Kidney (tissue), 13 donors: ENCODE measurements at regions not wholly inside any gene's neighbourhood (a gene's known extent, or its start where the extent isn't known, plus 50 kb on each side); places are given as distances from the start of the nearest gene placed in this dataset.
A peak's percentile ranks its signal among the peaks of the same experiment; 100 is the strongest.
"Not testable (repeated sequence)": the region's sequence is repeated elsewhere in the genome, so short reads cannot be mapped to it uniquely, and the experiment has no call there.

Experiments
- DNase-seq, 5 donors: peaks; one replicate each; pipeline ENCODE4 v3.0.0-alpha.2; 2013 to 2020
- FAIRE-seq: peaks from 2 replicates; lab custom pipeline; 2012; peaks lifted over from hg19 to GRCh38; lab: Jason Lieb, UNC
- H3K27ac ChIP-seq, 2 donors: one replicate each; pipeline ENCODE4 v1.7.0; 2013; ENCODE audit warnings: low read depth in 2 of 2, low read length in 2 of 2, inconsistent platforms in 1 of 2
- H3K27me3 ChIP-seq: one replicate; pipeline ENCODE4 v1.7.1; 2013; ENCODE audit warnings: low read length, inconsistent platforms; ENCODE audit not compliant: control insufficient read depth, insufficient read depth
- H3K36me3 ChIP-seq, 3 donors: one replicate each; pipeline versions ENCODE4 v1.7.0 to v1.7.1; 2013; ENCODE audit warnings: low read length in 3 of 3, control low read depth in 1 of 3, inconsistent platforms in 1 of 3; ENCODE audit not compliant: insufficient read depth in 3 of 3, control insufficient read depth in 2 of 3
- H3K4me1 ChIP-seq, 3 donors: one replicate each; pipeline versions ENCODE4 v1.7.0 to v1.7.1; 2013; ENCODE audit warnings: low read length in 3 of 3, inconsistent platforms in 1 of 3, low read depth in 1 of 3; ENCODE audit not compliant: control insufficient read depth in 2 of 3, insufficient read depth in 2 of 3
- H3K4me3 ChIP-seq, 3 donors: one replicate each; pipeline versions ENCODE4 v1.7.0 to v1.8.1; 2013; ENCODE audit warnings: low read length in 3 of 3, control low read depth in 1 of 3, inconsistent platforms in 1 of 3
- H3K9ac ChIP-seq, 3 donors: one replicate each; pipeline versions ENCODE4 v1.7.0 to v1.7.1; 2013; ENCODE audit warnings: low read length in 3 of 3, control low read depth in 1 of 3, inconsistent platforms in 1 of 3
- H3K9me3 ChIP-seq, 3 donors: one replicate each; pipeline versions ENCODE4 v1.7.0 to v1.7.1; 2013; ENCODE audit warnings: low read length in 3 of 3, control low read depth in 1 of 3, inconsistent platforms in 1 of 3; ENCODE audit not compliant: control insufficient read depth in 2 of 3, insufficient read depth in 1 of 3
- intact Hi-C: fragments of 100-400 bp; cut with DNase I; formaldehyde crosslinking; loops from one replicate; pipeline ENCODE4 v1.11.1; 2022
- TF ChIP-seq, protein P1 (sequence below): IDR thresholded peaks from 3 replicates; pipeline ENCODE4 v1.5.1; 2012; ENCODE audit warnings: mild to moderate bottlenecking, moderate library complexity, borderline replicate concordance; ENCODE audit not compliant: insufficient read depth; ENCODE audit errors: extremely low read depth
- donor health status: control.
- donor health status: control.
- donor health status: control.
- donor health status: control.
- donor health status: control.
- donor health status: DM: yes; HTN: yes; CAD: no.
- donor health status: Normal renal cell carcinoma (clear cell type).

DNA sequence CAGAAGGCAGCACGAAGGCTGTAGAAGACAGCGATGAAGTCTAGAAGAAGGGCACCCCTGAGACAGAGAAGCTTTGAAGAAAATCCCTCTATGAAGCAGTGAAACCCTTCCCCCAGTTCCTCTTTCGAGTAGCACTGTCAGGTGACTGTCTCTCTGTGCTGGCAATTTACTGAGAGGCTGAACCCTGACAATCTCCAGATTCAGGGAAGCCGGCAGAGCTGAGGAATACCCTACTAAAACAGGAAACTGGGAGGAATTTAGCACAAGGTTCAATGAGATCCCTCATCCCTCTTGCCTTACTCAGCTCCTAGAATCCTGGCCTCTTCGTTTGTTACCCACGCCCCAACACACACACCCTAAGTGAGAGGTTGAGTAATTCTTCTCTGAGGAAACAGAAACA lies 239.7 kb upstream of the NOCT start:
- H3K9ac ChIP-seq = no peak overlapping the region

DNA sequence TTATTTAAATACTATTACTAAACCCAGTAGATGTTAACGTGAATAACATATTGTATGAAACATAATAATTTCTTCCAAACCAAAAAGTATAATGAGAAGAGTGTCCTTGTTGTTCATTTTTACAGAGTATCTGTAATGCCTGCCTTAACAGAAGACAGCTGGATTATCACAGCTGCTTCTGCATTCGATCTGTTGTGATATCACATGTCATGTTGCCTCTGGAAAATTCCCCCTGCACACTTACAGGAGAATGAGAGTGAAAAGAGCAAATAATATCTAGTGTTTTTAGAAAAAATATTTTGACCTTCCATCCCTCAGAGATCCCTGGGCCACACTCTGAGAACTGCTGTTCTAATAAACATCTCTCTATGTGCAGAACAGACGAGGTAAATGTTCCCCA lies 240.1 kb upstream of the NOCT start:
- Histone ChIP-seq H3K36me3 (no peaks in the 10 kb centered on the region), H3K9ac (no peak overlapping the region), H3K9me3 (no peaks in the 10 kb centered on the region), H3K4me1 (no peaks in the 10 kb centered on the region), H3K27ac (no peak overlapping the region), H3K4me3 (no peak overlapping the region), H3K27me3 (no peaks in the 10 kb centered on the region)
- FAIRE-seq = no peak
- TF ChIP-seq, protein P1, sequence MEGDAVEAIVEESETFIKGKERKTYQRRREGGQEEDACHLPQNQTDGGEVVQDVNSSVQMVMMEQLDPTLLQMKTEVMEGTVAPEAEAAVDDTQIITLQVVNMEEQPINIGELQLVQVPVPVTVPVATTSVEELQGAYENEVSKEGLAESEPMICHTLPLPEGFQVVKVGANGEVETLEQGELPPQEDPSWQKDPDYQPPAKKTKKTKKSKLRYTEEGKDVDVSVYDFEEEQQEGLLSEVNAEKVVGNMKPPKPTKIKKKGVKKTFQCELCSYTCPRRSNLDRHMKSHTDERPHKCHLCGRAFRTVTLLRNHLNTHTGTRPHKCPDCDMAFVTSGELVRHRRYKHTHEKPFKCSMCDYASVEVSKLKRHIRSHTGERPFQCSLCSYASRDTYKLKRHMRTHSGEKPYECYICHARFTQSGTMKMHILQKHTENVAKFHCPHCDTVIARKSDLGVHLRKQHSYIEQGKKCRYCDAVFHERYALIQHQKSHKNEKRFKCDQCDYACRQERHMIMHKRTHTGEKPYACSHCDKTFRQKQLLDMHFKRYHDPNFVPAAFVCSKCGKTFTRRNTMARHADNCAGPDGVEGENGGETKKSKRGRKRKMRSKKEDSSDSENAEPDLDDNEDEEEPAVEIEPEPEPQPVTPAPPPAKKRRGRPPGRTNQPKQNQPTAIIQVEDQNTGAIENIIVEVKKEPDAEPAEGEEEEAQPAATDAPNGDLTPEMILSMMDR = no peak
- DNase-seq = peak in 1 of 5 donors; percentile 26
- intact Hi-C loops = no loop called here

More for the DNA sequence above, 239.7 kb upstream of the NOCT start:
- no peaks in the 10 kb centered on the region for H3K9me3 ChIP-seq
- TF ChIP-seq, protein P1 = no peak
- no peaks in the 10 kb centered on the region for H3K4me1 ChIP-seq
- no peak overlapping the region for H3K4me3 ChIP-seq
- peak in 1 of 5 donors; percentile 38 for DNase-seq
- H3K36me3 ChIP-seq = no peaks in the 10 kb centered on the region
- no peak for FAIRE-seq
- H3K27ac ChIP-seq = no peak overlapping the region
- intact Hi-C loops = no loop called here
- no peaks in the 10 kb centered on the region for H3K27me3 ChIP-seq

GRCh38 chr4:138774940-138775339 lies 240.6 kb upstream of the NOCT start:
- no peaks in the 10 kb centered on the region for H3K27me3 ChIP-seq
- no peaks in the 10 kb centered on the region for H3K36me3 ChIP-seq
- no peaks in the 10 kb centered on the region for H3K9me3 ChIP-seq
- no peak for FAIRE-seq
- no peak overlapping the region for H3K4me3 ChIP-seq
- H3K27ac ChIP-seq = no peak overlapping the region
- no peaks in the 10 kb centered on the region for H3K4me1 ChIP-seq
- H3K9ac ChIP-seq = no peak overlapping the region
- TF ChIP-seq, protein P1 = no peak
- intact Hi-C loops = no loop called here
- no peak for DNase-seq

DNA sequence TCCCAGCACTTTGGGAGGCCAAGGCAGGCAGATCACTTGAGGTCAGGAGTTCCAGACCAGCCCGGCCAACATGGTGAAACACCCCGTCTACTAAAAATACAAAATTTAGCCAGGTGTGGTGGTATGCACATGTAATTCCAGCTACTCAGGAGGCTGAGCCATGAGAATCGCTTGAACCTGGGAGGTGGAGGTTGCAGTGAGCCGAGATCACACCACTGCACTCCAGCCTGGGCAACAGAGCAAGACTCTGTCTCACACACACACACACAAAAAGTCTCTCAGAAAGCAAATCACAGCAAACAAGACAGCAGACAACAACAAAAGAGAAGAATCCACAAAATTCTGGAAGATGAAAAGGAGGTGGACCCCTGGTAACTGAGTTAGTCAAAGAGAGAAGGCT lies 241.5 kb upstream of the NOCT start:
- H3K4me1 ChIP-seq, H3K9ac ChIP-seq, H3K4me3 ChIP-seq, H3K36me3 ChIP-seq, H3K27me3 ChIP-seq, H3K9me3 ChIP-seq, FAIRE-seq, intact Hi-C loops, H3K27ac ChIP-seq, DNase-seq: not testable (repeated sequence)
